RWPE1 (cell line): ENCODE measurements at regions not wholly inside any gene's neighbourhood (a gene's known extent, or its start where the extent isn't known, plus 50 kb on each side); places are given as distances from the start of the nearest gene placed in this dataset.
"Not testable (repeated sequence)": the region's sequence is repeated elsewhere in the genome, so short reads cannot be mapped to it uniquely, and the experiment has no call there.

Experiments used
- CTCF ChIA-PET: fragments of 350-600 bp; sonication (Branson Sonifier 250); formaldehyde crosslinking; extraction: SDS; loops from one replicate; lab custom pipeline; 2021; lab: Yijun Ruan, JAX
- POLR2A ChIA-PET: fragments of 400-600 bp; formaldehyde crosslinking; extraction: SDS; loops from one replicate; lab custom pipeline; 2020; ENCODE audit warnings: antibody characterized with exemption; ENCODE audit not compliant: low non-redundant PET; lab: Yijun Ruan, JAX
- DNase-seq: peaks from one replicate; pipeline ENCODE4 v3.0.0; 2012; ENCODE audit warnings: low spot score
- H3K27ac ChIP-seq: fragments of 450-650 bp; 2 replicates; pipeline ENCODE4 v1.5.1; 2017
- TF ChIP-seq, protein P1 (sequence below): fragments of 450-650 bp; conservative IDR thresholded peaks from 2 replicates; pipeline ENCODE4 v1.5.1; 2017; ENCODE audit warnings: low read depth, mild to moderate bottlenecking

DNA sequence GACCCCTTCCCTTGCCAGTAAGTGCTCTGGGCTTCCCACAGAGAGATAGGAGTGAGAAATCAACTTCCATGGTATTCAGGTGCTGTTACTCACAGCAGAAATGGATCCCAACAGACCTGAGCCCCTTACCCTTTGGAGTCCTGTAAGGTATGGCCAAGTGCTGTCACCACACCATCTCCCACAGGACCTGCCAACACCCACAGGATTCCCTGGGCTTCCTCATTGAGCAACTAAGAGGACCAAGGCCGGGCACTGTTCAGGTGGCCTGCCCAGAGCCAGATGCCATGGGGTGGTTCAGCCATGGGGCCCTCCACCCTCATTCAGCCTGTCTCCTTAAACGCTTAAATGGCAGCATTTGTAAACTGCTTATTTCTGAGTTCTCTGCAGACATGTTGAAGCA lies 166.2 kb downstream of the TRIM43 start:
- CTCF ChIA-PET, result no interaction called here
- TF ChIP-seq, protein P1, sequence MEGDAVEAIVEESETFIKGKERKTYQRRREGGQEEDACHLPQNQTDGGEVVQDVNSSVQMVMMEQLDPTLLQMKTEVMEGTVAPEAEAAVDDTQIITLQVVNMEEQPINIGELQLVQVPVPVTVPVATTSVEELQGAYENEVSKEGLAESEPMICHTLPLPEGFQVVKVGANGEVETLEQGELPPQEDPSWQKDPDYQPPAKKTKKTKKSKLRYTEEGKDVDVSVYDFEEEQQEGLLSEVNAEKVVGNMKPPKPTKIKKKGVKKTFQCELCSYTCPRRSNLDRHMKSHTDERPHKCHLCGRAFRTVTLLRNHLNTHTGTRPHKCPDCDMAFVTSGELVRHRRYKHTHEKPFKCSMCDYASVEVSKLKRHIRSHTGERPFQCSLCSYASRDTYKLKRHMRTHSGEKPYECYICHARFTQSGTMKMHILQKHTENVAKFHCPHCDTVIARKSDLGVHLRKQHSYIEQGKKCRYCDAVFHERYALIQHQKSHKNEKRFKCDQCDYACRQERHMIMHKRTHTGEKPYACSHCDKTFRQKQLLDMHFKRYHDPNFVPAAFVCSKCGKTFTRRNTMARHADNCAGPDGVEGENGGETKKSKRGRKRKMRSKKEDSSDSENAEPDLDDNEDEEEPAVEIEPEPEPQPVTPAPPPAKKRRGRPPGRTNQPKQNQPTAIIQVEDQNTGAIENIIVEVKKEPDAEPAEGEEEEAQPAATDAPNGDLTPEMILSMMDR, result no peak
- DNase-seq, result no peak
- POLR2A ChIA-PET, result no interaction called here
- no peak overlapping the region for H3K27ac ChIP-seq

DNA sequence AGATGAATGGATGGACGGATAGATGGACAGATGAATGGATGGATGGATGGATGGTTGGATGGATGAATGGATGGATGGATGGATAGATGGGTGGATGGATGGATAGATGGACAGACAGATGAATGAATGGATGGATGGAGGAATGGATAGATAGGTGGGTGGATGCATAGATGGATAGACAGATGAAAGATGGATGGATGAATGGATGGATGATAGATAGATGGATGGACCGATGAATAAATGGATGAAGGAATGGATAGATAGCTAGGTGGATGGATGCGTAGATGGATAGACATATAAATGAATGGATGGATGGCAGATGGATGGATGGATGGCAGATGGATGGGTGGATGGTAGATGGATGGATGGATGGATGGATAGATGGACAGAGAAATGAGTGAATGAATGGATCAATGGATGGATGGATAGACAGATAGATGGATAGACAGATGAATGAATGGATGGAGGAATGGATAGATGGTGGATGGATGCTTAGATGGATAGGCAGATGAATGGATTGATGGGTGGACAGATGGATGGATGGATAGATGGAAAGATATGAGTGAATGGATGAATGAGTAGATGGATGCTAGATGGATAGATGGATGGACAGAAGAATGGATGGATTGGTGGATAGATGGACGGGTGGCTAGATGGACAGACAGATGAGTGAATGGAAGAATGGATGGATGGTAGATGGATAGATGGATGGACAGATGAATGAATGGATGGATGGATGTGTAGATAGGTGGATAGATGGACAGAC lies 167.9 kb downstream of the TRIM43 start:
- H3K27ac ChIP-seq, result no peak overlapping the region
- POLR2A ChIA-PET, result no interaction called here
- no peak for DNase-seq
- TF ChIP-seq, protein P1, result no peak
- CTCF ChIA-PET, result no interaction called here

DNA sequence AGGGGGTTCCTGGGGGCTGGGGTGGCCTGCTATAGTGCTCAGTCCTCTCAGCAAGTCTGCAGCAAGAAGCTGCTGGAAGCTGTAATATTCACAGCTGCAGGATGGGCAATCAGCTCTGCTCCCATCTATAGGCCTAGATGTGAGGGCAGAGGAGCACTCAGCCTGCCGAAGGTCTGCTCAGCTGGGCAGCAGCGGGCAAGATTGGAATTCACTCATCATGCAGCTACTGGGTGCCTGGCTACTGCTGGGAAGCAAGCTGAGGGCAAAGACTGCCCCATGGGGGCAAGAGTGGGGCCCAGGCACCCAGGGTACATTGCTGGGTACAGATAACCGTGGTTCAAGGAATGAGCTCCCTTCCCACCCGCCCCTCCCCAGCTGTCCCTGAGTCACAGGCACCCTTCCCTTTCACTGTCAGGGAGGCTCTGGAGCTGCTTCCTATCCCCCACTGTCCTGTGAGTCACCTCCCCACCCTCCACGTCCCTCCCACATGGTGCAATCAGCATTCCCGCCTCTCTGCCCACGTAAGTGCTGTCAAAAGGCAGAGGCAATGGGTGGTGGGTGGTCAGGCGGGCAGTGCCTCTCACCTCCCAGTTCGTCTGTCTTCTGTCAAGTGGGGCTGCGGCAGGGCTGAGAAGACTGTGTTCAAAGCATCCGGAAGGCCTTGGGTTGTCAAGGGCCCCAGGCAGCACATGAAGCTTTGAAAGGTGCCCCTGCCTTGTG lies 169.2 kb downstream of the TRIM43 start:
- peak; percentile 76 for DNase-seq
- CTCF ChIA-PET, result interaction anchor here (0.7 kb wide), 1 partner anchor 439 kb away, joined by 4 read pairs; no protein-coding TSS in a partner anchor
- POLR2A ChIA-PET, result no interaction called here
- no peak overlapping the region for H3K27ac ChIP-seq
- TF ChIP-seq, protein P1, result no peak

DNA sequence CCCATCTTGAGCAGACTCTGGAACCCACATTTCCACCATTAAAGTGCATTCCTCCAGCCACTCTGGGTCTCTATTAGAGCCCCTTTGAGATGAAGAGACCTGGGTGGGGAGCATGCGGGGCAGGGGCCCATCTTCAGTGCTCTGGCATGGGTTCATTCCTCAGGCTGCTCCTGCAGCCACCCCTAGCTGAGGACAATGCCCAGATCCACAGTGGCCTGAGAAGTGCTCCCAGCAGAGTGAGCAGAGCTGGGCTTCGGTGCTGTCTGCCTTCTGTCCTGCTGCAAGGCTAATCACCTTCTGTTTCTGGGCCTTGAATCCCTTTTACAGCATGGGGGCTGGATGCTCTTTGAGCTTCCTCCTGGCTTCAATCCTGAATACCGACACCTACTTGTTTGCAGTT lies 169.8 kb downstream of the TRIM43 start:
- DNase-seq, result no peak
- TF ChIP-seq, protein P1, result no peak
- H3K27ac ChIP-seq, result no peak overlapping the region
- CTCF ChIA-PET, result interaction anchor here (0.7 kb wide), 1 partner anchor 439 kb away, joined by 4 read pairs; no protein-coding TSS in a partner anchor
- POLR2A ChIA-PET, result no interaction called here

DNA sequence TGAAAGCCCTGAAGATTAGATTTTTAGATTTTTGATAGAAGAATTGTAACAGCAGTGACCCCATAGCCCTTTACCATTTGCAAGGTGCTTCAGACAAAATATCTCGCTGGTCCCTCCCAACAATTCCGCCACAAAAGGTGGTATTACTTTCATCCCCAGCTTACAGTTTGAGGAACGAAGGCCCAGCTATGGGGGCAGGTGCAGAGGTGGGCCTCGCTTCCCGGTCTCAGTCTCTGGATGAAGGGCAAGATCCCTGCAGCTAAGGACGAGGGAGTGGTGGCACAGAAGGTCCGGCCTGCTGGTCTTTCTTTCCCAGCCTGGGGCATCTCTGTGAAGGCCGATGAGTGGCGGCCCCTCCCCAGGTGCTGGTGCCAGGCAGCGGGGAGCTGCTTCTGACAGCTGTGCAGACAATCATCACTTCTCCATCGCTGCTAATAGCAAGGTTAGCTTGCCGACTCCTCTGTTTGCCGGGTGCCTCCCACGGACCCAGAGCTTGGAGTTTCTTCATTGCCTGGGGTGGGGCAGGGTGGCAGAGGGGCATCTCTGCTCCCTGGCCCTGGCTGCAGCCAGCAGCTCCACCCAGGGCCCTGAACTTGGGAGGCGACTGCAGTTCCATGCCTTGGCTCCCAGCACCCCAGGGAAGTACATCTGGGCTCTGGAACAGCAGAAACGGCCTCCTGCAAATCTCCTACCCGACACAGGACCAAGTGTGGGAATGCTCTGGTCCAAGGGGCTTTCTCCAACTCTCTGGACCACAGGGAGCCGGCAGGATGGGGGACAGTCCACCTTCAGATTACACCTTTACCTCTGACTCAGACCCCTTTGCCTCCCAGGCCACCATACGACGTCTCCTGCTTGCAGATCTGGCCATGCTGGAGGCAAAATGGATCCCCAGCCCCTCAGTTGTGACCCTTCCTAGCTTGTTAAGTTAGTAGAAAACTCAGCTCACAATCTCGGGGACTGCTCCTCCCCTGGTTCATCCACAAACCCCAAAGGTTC lies 170.5 kb downstream of the TRIM43 start:
- CTCF ChIA-PET, DNase-seq, POLR2A ChIA-PET, H3K27ac ChIP-seq: not testable (repeated sequence)

DNA sequence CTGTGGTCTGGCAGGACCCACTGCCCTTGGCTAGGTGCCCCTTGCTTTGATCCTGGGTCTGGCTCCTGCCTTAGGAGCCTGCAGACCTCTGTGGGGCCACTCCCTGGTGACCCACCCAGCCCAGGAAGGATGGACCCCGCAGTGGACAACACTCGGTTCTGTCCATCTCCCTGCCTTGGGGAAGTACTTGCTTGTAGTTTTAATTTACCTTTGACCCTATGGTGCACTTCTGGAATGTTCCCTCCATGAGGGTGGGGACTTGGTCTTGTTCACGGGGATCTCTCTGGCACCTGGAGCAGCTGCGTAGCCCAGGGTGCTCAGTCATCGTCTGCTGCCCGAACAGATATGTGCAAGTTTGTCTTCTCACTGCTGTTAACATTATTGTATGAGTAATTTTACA lies 171.3 kb downstream of the TRIM43 start:
- H3K27ac ChIP-seq, POLR2A ChIA-PET, DNase-seq, CTCF ChIA-PET: not testable (repeated sequence)

DNA sequence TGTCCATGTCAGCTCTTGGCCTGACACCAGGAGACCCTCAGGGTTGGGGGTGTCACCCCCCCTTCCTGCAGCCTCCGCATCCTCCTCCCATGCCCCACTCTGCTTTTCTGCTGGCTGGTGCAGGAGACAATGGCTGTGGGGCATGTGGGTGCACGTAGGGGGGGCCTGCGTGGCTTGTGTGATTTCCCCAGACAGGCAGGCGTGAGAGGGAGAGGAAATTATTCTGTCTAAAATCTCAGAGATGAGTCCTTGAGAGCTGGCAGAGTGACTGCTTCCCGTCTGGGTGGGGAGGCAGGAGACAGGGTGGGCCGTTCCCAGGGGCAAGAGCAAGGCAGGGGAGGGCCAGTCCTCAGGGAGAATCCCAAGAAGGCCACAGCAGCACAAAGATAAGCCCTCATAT lies 173.2 kb downstream of the TRIM43 start:
- DNase-seq, POLR2A ChIA-PET, CTCF ChIA-PET, H3K27ac ChIP-seq: not testable (repeated sequence)

DNA sequence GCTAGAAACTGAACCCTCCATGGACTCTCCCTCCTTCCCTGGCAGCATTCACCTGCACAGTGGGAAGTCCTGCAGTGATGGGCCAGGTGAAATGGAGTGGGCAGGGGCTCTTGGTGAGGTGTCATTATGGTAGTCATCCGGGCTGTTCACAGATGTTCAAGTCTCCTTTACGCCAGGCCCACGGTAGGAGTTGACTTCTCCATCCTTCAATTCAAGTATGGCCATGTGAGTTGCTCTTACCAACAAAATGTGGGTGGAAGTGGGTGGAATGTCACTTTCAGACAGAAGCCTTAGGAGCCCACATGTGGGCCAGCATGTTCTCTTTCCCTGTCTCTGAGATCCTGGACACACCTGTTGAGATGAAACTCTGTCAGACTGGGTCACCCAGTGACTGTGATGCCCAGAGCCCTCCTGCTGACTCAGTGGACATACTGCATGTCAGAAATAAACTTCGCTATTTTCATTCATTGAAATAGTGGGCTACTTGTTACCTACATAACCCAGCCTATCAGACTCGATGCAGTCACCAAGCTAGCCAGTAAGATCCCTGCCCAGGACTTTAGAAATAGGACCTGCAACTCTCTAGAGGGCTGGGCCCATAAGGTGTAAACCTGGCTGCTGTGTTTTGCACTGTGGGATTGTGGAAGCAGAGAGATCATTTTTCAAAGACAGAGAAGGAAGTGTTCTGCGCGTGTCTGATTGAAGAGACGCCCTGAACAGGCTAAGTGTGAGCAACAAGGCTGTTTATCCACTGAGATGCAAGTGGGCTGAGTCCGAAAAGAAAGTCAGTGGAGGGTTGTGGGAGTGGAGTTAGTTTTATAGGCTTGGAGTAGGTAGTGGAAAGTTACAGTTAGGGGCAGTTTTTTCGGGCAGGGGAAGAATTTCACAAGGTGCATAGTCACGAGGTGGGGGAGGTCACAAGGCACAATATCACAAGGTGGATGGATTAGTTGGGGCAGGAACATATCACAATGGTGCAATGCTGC lies 174.4 kb downstream of the TRIM43 start:
- DNase-seq, CTCF ChIA-PET, H3K27ac ChIP-seq, POLR2A ChIA-PET: not testable (repeated sequence)

DNA sequence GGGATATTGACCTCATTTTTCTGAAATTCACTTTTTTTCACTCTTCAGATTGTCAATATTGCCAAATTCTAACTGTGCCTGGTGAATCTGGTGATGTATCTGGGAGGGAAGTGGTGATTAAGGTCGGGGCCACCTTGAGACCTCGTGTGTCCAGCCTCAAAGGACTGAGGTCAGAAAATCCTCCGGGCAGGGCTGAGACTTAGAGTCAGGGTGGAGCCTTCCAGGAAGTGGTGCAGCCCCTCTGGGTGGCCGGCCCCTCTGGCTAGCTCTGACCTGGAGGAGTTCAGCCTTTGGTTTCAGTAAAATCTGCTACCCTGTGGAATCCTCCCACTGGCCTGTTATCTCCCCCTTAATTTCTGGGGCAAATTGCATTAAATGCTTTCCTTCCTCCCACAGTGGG lies 175.7 kb downstream of the TRIM43 start:
- POLR2A ChIA-PET, CTCF ChIA-PET, DNase-seq, H3K27ac ChIP-seq: not testable (repeated sequence)

DNA sequence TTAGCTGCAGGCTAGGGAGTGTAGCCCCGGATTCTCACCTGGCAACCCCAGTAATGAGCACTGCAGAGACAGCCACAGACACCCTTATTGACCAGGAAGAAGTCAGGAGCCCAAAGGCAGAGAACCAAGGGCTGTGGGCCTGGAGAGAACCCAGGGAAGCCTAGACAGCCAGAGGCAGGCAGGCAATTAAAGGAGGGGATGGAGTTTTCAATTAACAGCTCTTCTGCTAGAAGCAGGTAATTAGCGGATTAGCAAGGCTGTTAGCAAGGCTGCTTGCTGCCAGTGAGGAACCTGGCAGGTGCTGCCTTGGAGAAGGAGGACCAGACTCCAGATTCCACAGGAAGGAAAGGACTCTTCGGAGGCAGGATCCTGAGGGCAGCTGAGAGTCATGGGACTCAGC lies 176.1 kb downstream of the TRIM43 start:
- H3K27ac ChIP-seq, CTCF ChIA-PET, DNase-seq, POLR2A ChIA-PET: not testable (repeated sequence)
